GM18951 (cell line): ENCODE measurements at regions not wholly inside any gene's neighbourhood (a gene's known extent, or its start where the extent isn't known, plus 50 kb on each side); places are given as distances from the start of the nearest gene placed in this dataset.

ENCODE experiments used
- POLR2A ChIP-seq: IDR thresholded peaks from 4 replicates; pipeline ENCODE4 v1.6.1; 2011; ENCODE audit warnings: mild to moderate bottlenecking; ENCODE audit not compliant: insufficient read length, insufficient read depth; ENCODE audit errors: extremely low read depth
- in situ Hi-C: fragments of 300-500 bp; cut with MboI; formaldehyde crosslinking; loops from one replicate; pipeline ENCODE4 v1.12.0; 2022; ENCODE audit warnings: low sequenced_read_pairs, mixed read lengths, inconsistent platforms; ENCODE audit not compliant: unreplicated experiment

DNA sequence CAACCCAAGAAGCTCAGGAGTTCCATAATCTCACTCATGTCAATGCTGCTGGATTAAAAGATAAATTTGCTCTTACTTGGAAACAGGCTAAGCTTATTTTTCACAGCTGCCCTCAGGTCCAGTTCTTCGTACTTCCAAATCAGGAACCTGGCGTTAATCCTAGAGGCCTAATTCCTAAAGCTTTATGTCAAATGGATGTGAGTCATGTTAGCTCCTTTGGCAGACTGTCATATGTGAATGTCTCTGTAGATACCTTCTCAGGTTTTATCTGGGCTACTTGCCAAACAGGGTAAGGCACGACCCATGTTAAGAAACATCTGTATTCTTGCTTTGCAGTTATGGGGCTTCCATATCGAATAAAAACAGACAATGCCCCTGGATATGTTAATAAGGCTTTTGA lies 504.6 kb downstream of the ALG10 start:
- TF ChIP-seq POLR2A = no peak
- in situ Hi-C loops = no loop called here

DNA sequence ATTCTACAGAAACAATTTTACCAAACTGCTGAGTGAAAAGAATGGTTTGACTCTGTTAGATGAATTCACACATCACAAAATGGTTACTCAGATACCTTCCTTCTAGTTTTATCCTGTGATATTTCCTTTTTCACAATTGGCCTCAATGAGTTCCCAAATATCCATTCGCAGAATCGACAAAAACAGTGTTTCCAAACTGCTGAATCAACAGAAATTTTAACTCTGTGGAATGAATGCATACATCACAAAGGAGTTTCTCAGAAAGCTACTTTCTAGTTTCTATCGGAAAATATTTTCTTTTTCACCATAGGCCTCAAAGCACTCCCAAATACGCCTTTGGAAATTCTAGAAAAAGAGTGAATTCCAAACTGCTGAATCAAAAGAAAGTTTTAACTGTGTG lies 525.0 kb downstream of the ALG10 start:
- TF ChIP-seq POLR2A = no peak
- in situ Hi-C loops = no loop called here

DNA sequence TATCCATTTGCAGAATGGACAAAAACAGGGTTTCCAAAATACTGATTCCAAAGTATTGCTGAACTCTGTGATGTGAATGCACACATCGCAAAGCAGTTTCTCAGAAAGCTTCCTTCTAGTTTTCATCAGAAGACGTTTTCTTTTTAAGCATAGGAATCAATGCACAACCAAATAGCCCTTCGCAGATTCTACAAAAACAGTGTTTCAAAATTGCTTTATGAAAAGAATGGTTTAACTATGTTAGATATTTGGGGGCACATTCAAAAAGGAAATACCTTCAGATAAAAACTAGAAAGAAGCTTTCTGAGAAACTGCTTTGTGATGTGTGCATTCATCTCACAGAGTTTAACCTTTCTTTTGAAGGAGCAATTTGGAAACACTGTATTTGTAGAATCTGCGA lies 569.7 kb downstream of the ALG10 start:
- no peak for TF ChIP-seq POLR2A
- in situ Hi-C loops = no loop called here

DNA sequence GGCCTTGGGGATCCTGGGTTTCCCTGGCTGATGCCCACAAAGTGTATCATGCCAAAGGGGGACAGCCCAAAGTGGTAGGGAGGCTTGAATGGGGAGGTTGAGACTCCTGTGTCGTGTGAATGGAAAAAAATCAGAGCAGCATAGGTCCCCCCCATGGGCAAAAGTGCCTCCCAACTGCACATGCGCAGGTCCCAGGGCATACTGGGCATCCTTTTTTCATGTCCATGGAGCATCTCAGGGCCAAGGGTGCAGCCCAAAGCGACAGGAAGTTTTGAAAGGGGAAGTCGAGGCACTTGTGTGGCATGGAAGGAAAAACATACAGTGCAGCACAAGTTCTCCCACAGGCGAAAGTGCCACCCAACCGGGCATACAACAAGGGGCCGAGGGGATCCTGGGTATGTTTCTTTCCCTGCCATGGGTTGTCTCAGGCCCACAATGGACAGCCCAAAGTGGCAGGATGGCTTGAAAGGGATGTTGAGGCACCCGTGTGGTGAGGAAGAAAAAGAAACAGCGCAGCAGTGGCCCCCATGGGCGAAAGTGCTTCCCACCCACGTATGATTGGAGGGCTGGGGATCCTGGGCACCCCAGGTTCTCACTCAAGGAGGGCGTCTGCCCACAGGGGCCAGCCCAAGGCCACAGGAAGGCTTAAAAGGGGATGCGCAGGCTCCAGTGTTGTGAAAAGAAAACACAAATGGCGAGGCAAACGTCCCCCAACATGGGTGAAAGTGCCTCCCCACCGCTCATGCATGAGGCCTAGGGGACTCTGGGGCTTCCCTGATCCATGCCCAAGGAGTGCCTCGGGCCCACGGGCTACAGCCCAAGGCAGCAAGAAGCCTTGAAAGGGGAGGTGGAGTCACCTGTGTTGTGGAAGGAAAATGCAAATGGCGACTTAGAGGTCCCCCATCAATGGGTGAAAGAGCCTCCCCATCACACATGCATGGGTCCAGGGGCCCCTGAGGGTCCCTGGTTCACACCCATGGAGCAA lies 573.7 kb downstream of the ALG10 start:
- no peak for TF ChIP-seq POLR2A
- in situ Hi-C loops = no loop called here

DNA sequence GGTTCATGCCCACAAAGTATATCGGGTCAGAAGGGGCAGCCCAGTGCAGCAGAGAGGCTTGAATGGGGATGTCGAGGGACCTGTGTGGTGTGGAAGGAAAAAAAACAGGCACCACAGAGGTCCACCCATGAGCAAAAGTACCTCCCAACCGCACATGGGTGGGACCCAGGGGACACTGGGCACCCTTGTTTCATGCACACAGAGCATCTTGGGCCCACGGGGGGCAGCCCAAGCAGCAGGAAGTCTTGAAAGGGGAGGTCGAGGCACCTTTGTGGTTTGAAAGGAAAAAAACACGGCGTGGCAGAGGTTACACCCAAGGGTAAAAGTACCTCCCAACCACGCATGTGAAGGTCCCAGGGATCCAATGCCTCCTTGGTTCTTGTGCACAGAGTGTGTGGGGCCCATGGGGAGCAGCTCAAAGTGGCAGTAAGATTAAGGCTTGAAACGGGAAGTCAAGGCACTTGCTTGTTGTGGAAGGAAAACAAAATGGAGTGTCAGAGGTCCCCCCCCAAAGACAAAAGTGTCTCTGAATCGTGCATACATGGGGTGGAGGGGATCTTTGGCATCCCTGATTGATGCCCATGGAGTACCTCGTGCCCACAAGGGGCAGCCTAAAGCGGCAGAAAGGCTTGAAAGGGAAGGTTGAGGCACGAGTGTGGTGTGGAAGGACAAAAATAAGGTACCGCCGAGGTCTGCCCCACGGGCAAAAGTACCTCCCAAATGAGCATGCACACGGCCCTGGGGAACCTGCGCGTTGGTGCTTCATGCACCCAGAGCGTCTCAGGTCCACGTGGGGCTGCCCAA lies 575.5 kb downstream of the ALG10 start:
- in situ Hi-C loops = no loop called here
- no peak for TF ChIP-seq POLR2A

DNA sequence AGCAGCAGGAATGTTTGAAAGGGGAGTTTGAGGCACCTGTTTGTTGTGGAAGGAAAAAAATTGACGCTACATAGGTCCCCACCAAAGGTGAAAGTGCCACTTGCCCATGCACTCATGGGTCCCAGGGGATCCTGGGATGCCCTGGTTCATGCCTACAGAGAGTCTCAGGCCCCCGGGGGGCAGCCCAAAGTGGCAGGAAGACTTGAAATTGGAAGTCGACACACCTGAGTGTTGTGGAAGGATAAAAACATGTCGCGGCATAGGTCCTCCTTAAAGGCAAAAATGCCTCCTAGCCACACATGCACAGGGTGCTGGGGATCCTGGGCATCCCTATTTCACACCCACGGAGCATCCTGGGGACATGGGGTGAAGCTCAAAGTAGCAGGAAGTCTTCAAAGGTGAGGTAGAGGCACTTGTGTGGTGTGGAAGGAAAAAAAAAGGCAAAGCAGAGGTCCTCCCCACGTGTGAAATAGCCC lies 576.1 kb downstream of the ALG10 start:
- no peak for TF ChIP-seq POLR2A
- in situ Hi-C loops = no loop called here

DNA sequence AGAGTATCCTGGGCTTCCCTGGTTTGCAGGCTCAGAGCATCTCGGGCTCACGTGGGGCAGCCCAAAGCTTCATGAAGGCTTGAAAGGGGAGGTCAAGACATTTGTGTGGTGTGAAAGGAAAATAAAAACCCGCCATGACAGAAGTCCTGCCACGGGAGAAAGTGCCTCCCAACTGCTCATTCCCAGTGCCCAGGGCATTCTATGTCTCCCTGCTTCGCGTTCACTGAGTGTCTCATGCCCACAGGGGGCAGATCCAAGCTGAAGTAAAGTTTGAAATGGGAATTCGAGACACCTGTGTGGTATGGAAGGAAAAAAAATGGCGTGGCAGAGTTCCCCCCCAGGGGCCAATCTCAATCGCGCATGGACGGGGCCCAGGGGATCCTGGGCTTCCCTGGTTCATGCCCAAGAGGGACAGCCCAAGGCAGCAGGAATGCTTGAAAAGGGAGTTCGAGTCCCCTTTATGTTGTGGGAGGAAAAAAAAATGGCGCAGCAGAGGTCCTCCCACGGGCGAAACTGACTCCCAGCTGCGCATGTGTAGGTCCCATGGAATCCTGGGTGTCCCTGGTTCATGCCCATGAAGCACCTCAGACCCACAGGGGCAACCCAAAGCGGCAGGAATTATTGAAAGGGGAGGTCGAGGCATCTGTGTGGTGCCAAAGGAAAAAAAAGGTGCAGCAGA lies 576.7 kb downstream of the ALG10 start:
- TF ChIP-seq POLR2A = no peak
- in situ Hi-C loops = no loop called here

DNA sequence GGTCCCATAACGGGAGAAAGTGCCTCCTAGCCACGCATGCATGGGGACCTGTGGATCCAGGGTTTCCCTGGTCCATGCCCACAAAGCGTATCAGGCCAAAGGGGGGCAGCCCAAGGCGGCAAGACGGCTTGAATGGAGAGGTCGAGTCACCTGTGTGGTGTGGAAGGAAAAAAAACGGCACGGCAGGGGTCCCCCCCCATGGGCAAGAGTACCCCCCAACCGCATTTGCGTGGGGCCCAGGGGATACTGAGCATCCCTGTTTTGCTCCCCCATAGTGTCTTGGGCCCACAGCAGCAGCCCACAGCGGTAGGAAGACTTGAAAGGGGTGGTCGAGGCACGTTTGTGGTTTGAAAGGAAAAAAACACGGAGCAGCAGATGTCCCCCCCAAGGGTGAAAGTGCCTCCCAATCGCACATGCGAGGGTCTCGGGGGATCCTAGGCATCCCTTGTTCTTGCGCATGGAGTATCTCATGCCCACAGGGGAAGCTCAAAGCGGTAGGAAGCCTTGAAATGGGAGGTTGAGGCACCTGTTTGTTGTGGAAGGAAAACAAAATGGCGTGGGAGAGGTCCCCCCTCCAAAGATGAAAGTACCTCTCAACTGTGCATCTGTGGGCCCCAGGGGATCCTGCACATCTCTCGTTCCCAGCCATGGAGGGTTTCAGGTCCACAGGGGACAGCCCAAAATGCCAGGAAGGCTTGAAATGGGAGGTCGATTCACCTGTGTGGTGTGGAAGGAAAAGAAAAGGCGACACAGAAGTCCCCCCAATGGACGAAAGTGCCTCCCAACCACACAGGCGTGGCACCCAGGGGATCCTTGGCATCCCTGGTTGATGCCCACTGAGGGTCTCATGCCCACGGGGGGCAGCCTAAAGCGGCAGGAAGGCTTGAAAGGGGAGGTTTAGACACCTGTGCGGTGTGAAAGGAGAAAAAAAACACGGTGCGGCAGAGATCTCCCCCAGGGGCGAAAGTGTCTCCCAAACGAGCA lies 577.5 kb downstream of the ALG10 start:
- in situ Hi-C loops = no loop called here
- TF ChIP-seq POLR2A = no peak

DNA sequence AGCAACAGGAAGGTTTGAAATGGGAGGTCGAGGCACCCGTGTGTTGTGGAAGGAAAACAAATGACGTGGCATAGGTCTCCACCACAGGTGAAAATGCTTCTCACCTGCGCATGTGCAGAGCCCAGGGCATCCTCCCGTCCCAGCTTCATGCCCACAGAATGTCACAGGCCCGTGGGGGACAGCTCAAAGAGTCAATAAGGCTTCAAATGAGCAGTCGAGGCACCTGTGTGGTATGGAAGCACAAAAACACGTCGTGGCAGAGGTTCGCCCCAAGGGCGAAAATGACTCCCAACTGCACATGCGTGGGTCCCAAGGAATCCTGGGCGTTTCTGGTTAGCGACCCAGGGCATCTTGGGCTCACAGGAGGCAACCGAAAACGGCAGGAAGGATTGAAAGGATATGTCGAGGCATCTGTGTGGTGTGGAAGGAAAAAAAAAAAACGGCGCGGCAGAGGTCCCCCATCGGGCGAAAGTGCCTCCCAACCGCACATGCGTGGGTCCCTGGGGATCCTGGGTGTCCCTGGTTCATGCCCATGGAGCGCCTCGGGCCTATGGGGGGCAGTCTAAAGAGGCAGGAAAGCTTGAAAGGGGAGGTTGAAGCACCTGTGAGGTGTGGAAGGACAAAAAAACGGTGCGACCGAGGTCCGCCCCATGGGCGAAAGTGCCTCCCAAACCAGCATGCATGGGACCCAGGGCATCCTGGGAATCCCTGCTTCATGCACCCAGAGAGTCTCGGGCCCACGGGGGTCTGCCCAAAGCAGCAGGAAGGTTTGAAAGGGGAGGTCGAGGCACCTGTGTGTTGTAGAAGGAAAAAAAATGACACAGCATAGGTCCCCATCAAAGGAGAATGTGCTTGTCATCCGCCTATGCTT lies 578.5 kb downstream of the ALG10 start:
- no peak for TF ChIP-seq POLR2A
- in situ Hi-C loops = no loop called here

DNA sequence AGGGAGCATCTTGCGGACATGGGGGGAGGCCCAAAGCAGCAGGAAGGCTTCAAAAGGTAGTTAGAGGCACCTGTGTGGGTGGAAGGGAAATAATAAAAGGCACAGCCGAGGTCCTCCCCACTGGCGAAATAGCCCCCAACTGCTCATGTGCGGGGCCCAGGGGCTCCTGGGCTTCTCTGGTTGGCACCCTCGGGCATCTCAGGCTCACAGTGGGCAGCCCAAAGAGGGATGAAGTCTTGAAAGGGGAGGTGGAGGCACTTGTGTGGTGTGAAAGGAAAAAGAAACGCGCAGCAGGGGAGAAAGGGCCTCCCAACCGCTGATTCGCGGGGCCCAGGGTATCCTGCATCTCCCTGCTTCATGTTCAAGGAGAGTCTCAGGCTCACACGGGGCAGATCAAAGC lies 579.4 kb downstream of the ALG10 start:
- no peak for TF ChIP-seq POLR2A
- in situ Hi-C loops = no loop called here

DNA sequence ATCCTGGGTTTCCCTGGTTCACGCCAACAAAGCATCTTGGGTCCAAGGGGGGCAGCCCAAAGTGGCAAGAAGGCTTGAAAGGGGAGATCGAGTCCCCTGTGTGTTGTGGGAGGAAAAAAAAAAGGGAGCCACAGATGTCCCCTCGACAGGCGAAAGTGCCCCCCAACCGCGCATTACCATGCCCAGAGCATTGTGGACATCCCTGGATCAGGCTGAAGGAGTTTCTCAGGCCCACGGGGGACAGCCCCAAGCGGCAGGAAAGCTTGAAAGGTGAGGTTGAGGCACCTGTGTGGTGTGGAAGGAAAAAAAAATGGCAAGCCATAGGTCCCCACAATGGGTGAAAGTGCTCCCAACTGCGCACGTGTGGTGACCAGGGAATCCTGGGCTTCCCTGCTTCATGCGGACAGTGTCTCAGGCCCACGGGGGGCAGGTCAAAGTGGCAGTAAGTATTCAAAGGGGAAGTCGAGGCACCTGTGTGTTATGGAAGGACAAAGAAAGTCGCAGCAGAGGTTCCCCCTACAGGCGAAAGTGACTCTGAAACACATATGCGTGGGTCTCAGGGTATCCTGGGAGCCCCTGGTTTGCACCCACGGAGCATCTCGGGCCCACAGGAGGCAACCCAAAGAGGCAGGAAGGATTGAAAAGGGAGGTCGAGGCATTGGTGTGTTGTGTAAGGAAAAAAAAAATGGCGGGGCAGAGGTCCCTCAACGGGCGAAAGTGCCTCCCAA lies 580.1 kb downstream of the ALG10 start:
- TF ChIP-seq POLR2A = no peak
- in situ Hi-C loops = no loop called here
